ENCODE measurements at regions not wholly inside any gene's neighbourhood (a gene's known extent, or its start where the extent isn't known, plus 50 kb on each side); places are given as distances from the start of the nearest gene placed in this dataset.

DNA sequence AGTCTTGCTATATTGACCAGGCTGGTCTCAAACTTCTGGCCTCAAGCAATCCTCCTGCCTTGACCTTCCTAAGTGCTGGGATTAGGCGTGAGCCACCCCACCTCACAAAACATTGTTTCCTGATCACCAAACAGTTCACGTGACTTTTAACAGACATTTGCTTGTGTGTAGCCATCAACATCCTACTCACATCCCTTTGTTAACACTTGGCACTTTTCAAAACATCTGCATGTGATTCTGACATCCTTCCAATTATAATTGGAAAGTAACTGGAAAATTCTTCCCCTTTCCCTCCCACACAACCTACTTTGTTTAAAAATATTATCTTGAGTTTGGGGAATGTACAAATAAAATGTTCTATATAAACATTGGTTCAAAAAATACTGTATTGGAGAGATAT lies 317.9 kb downstream of the PCNX1 start:
- TF ChIP-seq, protein P1, sequence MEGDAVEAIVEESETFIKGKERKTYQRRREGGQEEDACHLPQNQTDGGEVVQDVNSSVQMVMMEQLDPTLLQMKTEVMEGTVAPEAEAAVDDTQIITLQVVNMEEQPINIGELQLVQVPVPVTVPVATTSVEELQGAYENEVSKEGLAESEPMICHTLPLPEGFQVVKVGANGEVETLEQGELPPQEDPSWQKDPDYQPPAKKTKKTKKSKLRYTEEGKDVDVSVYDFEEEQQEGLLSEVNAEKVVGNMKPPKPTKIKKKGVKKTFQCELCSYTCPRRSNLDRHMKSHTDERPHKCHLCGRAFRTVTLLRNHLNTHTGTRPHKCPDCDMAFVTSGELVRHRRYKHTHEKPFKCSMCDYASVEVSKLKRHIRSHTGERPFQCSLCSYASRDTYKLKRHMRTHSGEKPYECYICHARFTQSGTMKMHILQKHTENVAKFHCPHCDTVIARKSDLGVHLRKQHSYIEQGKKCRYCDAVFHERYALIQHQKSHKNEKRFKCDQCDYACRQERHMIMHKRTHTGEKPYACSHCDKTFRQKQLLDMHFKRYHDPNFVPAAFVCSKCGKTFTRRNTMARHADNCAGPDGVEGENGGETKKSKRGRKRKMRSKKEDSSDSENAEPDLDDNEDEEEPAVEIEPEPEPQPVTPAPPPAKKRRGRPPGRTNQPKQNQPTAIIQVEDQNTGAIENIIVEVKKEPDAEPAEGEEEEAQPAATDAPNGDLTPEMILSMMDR (IDR thresholded peaks at IDR 0.05; ENCODE audit: poor library complexity, severe bottlenecking), result no peak
- no peak for TF ChIP-seq RAD21 (conservative IDR thresholded peaks at IDR 0.05)
- TF ChIP-seq TAF1 (IDR thresholded peaks at IDR 0.05; ENCODE audit: low read depth), result no peak
- no peak for TF ChIP-seq POLR2AphosphoS5 (IDR thresholded peaks at IDR 0.05)
- no peak for TF ChIP-seq EZH2 (IDR thresholded peaks at IDR 0.05; ENCODE audit: borderline replicate concordance, insufficient read depth, low read length, poor library complexity, severe bottlenecking)
- TF ChIP-seq, protein P2, sequence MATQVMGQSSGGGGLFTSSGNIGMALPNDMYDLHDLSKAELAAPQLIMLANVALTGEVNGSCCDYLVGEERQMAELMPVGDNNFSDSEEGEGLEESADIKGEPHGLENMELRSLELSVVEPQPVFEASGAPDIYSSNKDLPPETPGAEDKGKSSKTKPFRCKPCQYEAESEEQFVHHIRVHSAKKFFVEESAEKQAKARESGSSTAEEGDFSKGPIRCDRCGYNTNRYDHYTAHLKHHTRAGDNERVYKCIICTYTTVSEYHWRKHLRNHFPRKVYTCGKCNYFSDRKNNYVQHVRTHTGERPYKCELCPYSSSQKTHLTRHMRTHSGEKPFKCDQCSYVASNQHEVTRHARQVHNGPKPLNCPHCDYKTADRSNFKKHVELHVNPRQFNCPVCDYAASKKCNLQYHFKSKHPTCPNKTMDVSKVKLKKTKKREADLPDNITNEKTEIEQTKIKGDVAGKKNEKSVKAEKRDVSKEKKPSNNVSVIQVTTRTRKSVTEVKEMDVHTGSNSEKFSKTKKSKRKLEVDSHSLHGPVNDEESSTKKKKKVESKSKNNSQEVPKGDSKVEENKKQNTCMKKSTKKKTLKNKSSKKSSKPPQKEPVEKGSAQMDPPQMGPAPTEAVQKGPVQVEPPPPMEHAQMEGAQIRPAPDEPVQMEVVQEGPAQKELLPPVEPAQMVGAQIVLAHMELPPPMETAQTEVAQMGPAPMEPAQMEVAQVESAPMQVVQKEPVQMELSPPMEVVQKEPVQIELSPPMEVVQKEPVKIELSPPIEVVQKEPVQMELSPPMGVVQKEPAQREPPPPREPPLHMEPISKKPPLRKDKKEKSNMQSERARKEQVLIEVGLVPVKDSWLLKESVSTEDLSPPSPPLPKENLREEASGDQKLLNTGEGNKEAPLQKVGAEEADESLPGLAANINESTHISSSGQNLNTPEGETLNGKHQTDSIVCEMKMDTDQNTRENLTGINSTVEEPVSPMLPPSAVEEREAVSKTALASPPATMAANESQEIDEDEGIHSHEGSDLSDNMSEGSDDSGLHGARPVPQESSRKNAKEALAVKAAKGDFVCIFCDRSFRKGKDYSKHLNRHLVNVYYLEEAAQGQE (IDR thresholded peaks at IDR 0.05; ENCODE audit: borderline replicate concordance), result no peak
